HCT116 (cell line): ENCODE measurements at regions not wholly inside any gene's neighbourhood (a gene's known extent, or its start where the extent isn't known, plus 50 kb on each side); places are given as distances from the start of the nearest gene placed in this dataset.

ENCODE experiments used
- ATAC-seq: fragments of 200-7000 bp; cut with Tn5 transposase; 2 replicates; pipeline ENCODE4 v1.9.1; 2020; ENCODE audit warnings: mild to moderate bottlenecking, moderate library complexity
- BruUV-seq: library from RNA; stranded (reverse); fragments of 400-500 nt; replicated peaks from 2 replicates; lab custom pipeline; 2021; lab: Mats Ljungman, UMichigan
- CTCF ChIA-PET: fragments of 300-600 bp; sonication (Branson Sonifier 250); formaldehyde crosslinking; loops from one replicate; lab custom pipeline; 2021; ENCODE audit warnings: antibody characterized with exemption; lab: Charles Lee
- POLR2A ChIA-PET: fragments of 300-600, 350-600 bp; sonication (Branson Sonifier 250); formaldehyde crosslinking; loops from one replicate; lab custom pipeline; 2021; ENCODE audit warnings: antibody characterized with exemption; lab: Charles Lee
- RAD21 ChIA-PET, 2 experiments: fragments of 300-600 bp; sonication (Branson Sonifier 250); formaldehyde crosslinking; loops; one replicate each; lab custom pipeline; 2023; ENCODE audit warnings: low total read pairs in 2 of 2; ENCODE audit not compliant: uncharacterized antibody in 2 of 2, unreplicated experiment in 2 of 2, low non-redundant PET in 1 of 2; lab: Charles Lee
- DNase-seq: peaks from one replicate; pipeline ENCODE4 v3.0.0-alpha.2; 2010; ENCODE audit warnings: low read depth, low spot score
- H2AFZ ChIP-seq: fragments of 200-600 bp; shearing (Covaris generic), sonication (generic); 2 replicates; pipeline ENCODE4 v1.6.1; 2017; ENCODE audit warnings: low read depth, mixed run types, mixed read lengths, antibody characterized with exemption, low read length; ENCODE audit not compliant: poor library complexity, severe bottlenecking
- H3K27ac ChIP-seq: 2 replicates; pipeline ENCODE4 v1.5.1; 2012; ENCODE audit warnings: low read depth, low read length
- H3K27me3 ChIP-seq: fragments of 200-600 bp; sonication (generic); 2 replicates; pipeline ENCODE4 v1.6.1; 2016; ENCODE audit warnings: mixed run types, low read length, mixed read lengths; ENCODE audit not compliant: insufficient read depth
- H3K36me3 ChIP-seq, 2 experiments: fragments of 200-500 bp in 1 of 2; fragments of 200-600 bp in 1 of 2; sonication (Bioruptor generic) in 1 of 2; sonication (generic) in 1 of 2; 2 replicates each; pipeline versions ENCODE4 v1.5.1 to v1.6.1; 2014 to 2016; ENCODE audit warnings: low read length in 2 of 2, inconsistent platforms in 1 of 2, mixed read lengths in 1 of 2, mixed run types in 1 of 2; ENCODE audit not compliant: insufficient read depth in 2 of 2, control insufficient read depth in 1 of 2
- H3K4me1 ChIP-seq, 2 experiments: fragments of 200-600 bp in 1 of 2; sonication (generic) in 1 of 2; 2 replicates each; pipeline versions ENCODE4 v1.5.1 to v1.6.1; 2012 to 2017; ENCODE audit warnings: low read length in 2 of 2, inconsistent platforms in 1 of 2, mild to moderate bottlenecking in 1 of 2, mixed read lengths in 1 of 2, mixed run types in 1 of 2, moderate library complexity in 1 of 2; ENCODE audit not compliant: insufficient read depth in 2 of 2, control insufficient read depth in 1 of 2
- H3K4me2 ChIP-seq: fragments of 200-600 bp; sonication (generic); 2 replicates; pipeline ENCODE4 v1.6.1; 2017; ENCODE audit warnings: mixed run types, low read length, mixed read lengths
- H3K4me3 ChIP-seq, 2 experiments: fragments of 200-600 bp in 1 of 2; sonication (generic) in 1 of 2; replicated peaks in 1 of 2; 2 replicates each; pipeline ENCODE4 v1.5.1; 2011 to 2016; ENCODE audit warnings: low read length in 2 of 2, control low read depth in 1 of 2, low read depth in 1 of 2, mild to moderate bottlenecking in 1 of 2, mixed read lengths in 1 of 2, mixed run types in 1 of 2
- H3K79me2 ChIP-seq: fragments of 200-600 bp; sonication (generic); 2 replicates; pipeline ENCODE4 v1.6.1; 2017; ENCODE audit warnings: mild to moderate bottlenecking, mixed run types, low read length, moderate library complexity, mixed read lengths; ENCODE audit not compliant: insufficient read depth
- H3K9ac ChIP-seq: fragments of 200-600 bp; sonication (generic); 2 replicates; pipeline ENCODE4 v1.6.1; 2016; ENCODE audit warnings: low read length, mixed read lengths
- H3K9me2 ChIP-seq: fragments of 200-600 bp; sonication (generic), shearing (Covaris generic); 2 replicates; pipeline ENCODE4 v1.6.1; 2017; ENCODE audit warnings: mixed run types, mild to moderate bottlenecking, moderate library complexity; ENCODE audit not compliant: insufficient read depth
- H3K9me3 ChIP-seq, 2 experiments: fragments of 200-500 bp in 1 of 2; fragments of 200-600 bp in 1 of 2; sonication (Bioruptor generic) in 1 of 2; sonication (generic) in 1 of 2; 2 replicates each; pipeline ENCODE4 v1.6.1; 2014 to 2017; ENCODE audit warnings: low read length in 2 of 2, mixed read lengths in 2 of 2, inconsistent platforms in 1 of 2, low read depth in 1 of 2, mild to moderate bottlenecking in 1 of 2, mixed run types in 1 of 2, moderate library complexity in 1 of 2; ENCODE audit not compliant: control insufficient read depth in 1 of 2, insufficient read depth in 1 of 2
- H4K20me1 ChIP-seq: fragments of 200-600 bp; sonication (generic), shearing (Covaris generic); 2 replicates; pipeline ENCODE4 v1.6.1; 2017; ENCODE audit warnings: mixed run types, mild to moderate bottlenecking, moderate library complexity; ENCODE audit not compliant: insufficient read depth
- CTCF ChIP-seq, 3 experiments: fragments of 200-600 bp in 1 of 3; sonication (generic) in 1 of 3; IDR thresholded peaks in 2 of 3; conservative IDR thresholded peaks in 1 of 3; 2 replicates each; pipeline ENCODE4 v1.5.1; 2012 to 2017; ENCODE audit warnings: low read depth in 2 of 3, low read length in 2 of 3, antibody characterized with exemption in 1 of 3, borderline replicate concordance in 1 of 3, control low read depth in 1 of 3, mild to moderate bottlenecking in 1 of 3, mixed read lengths in 1 of 3, mixed run types in 1 of 3, moderate library complexity in 1 of 3; ENCODE audit not compliant: insufficient read depth in 1 of 3
- EGR1 ChIP-seq: IDR thresholded peaks from 2 replicates; pipeline ENCODE4 v1.6.1; 2012; ENCODE audit warnings: low read depth
- EZH2 ChIP-seq: fragments of 200-600 bp; sonication (generic); IDR thresholded peaks from 2 replicates; pipeline ENCODE4 v1.6.1; 2017; ENCODE audit warnings: antibody characterized with exemption, mixed run types
- FOSL1 ChIP-seq: IDR thresholded peaks from 2 replicates; pipeline ENCODE4 v1.6.1; 2012; ENCODE audit warnings: low read depth
- JUND ChIP-seq: IDR thresholded peaks from 2 replicates; pipeline ENCODE4 v1.6.1; 2012
- MAX ChIP-seq: IDR thresholded peaks from 2 replicates; pipeline ENCODE4 v1.6.1; 2012
- POLR2A ChIP-seq: IDR thresholded peaks from 2 replicates; pipeline ENCODE4 v1.7.0; 2011; ENCODE audit warnings: borderline replicate concordance; ENCODE audit not compliant: insufficient read depth, insufficient read length; ENCODE audit errors: extremely low read depth
- POLR2AphosphoS5 ChIP-seq: IDR thresholded peaks from 2 replicates; pipeline ENCODE4 v1.6.1; 2011; ENCODE audit warnings: mild to moderate bottlenecking, low read depth, low read length, moderate library complexity
- RAD21 ChIP-seq: IDR thresholded peaks from 2 replicates; pipeline ENCODE4 v1.6.1; 2012; ENCODE audit warnings: low read depth, mild to moderate bottlenecking
- SIN3A ChIP-seq: IDR thresholded peaks from 2 replicates; pipeline ENCODE4 v1.6.1; 2012; ENCODE audit warnings: low read depth
- SP1 ChIP-seq: IDR thresholded peaks from 2 replicates; pipeline ENCODE4 v1.6.1; 2012; ENCODE audit warnings: low read depth
- SRF ChIP-seq: IDR thresholded peaks from 2 replicates; pipeline ENCODE4 v1.6.1; 2012; ENCODE audit warnings: low read depth
- TCF7L2 ChIP-seq: IDR thresholded peaks from 2 replicates; pipeline ENCODE4 v1.7.0; 2011; ENCODE audit warnings: borderline replicate concordance, inconsistent platforms; ENCODE audit not compliant: insufficient read depth, insufficient read length; ENCODE audit errors: extremely low read depth
- YY1 ChIP-seq: IDR thresholded peaks from 2 replicates; pipeline ENCODE4 v1.6.1; 2011; ENCODE audit warnings: low read length, low read depth, moderate library complexity, mild to moderate bottlenecking; ENCODE audit not compliant: insufficient replicate concordance; ENCODE audit errors: extremely low read depth
- ZBTB33 ChIP-seq: IDR thresholded peaks from 2 replicates; pipeline ENCODE4 v1.6.1; 2011; ENCODE audit warnings: mild to moderate bottlenecking, low read length, moderate library complexity; ENCODE audit not compliant: insufficient replicate concordance; ENCODE audit errors: extremely low read depth
- ZFX ChIP-seq: fragments of 450-650 bp; IDR thresholded peaks from 2 replicates; pipeline ENCODE4 v1.6.1; 2017
- ZNF274 ChIP-seq: fragments of 200-500 bp; sonication (Bioruptor generic); IDR thresholded peaks from 2 replicates; pipeline ENCODE4 v1.6.1; 2014; ENCODE audit warnings: mild to moderate bottlenecking, low read depth, low read length, inconsistent platforms
- intact Hi-C: fragments of 100-400 bp; cut with micrococcal nuclease; formaldehyde crosslinking; loops from 2 replicates; pipeline ENCODE4 v1.10.0; 2022
- TF ChIP-seq, protein P1 (sequence below): IDR thresholded peaks from 2 replicates; pipeline ENCODE4 v1.6.1; 2012

DNA sequence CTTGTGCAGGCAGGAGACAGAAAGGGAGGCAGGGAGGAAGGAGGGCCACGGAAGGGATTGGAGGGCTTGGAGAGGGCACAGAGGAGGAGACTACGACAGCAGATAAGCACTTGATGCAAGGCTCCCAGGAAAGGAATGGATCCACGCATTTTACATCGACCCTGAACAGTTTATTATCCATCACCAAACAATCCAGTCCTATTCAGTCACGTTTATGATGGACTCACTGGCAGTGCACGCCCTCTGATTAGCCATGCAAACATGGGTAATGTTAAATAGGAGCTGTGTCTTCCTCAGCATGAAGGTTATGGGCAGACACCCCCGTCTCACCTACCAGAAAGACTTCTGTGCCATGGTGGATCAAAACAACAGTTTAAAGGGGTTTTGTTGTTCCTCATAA, 80.2 kb upstream of the SNRK start:
- POLR2A ChIA-PET: no interaction called here
- Histone ChIP-seq H3K9me2 (no peaks in the 10 kb centered on the region), H3K79me2 (no peaks in the 10 kb centered on the region), H3K36me3 (no peaks in the 10 kb centered on the region), H3K4me1 (no peaks in the 10 kb centered on the region), H4K20me1 (no peaks in the 10 kb centered on the region), H2AFZ (no peak overlapping the region), H3K27ac (no peak overlapping the region), H3K9ac (no peak overlapping the region), H3K4me2 (no peak overlapping the region), H3K4me3 (no peak overlapping the region), H3K27me3 (peaks cover 3% of the 10 kb centered on the region; the same call in 1 of the 2 replicates), H3K9me3 (no peaks in the 10 kb centered on the region)
- no TSS peak for BruUV-seq
- no peak for DNase-seq
- no peak for ATAC-seq
- intact Hi-C loops: no loop called here
- TF ChIP-seq SP1 (no peak), POLR2AphosphoS5 (no peak), FOSL1 (no peak), ZBTB33 (no peak), EZH2 (no peak), POLR2A (no peak), SRF (no peak), MAX (no peak), SIN3A (no peak), TCF7L2 (no peak), YY1 (no peak), EGR1 (no peak), JUND (no peak), RAD21 (no peak), ZNF274 (no peak), ZFX (no peak), CTCF (IDR thresholded peaks at IDR 0.05 in 2 of 3, conservative IDR thresholded peaks at IDR 0.05 in 1 of 3; ENCODE audit: borderline replicate concordance in 1 of 3, insufficient read depth in 1 of 3, low read depth in 2 of 3, low read length in 2 of 3) (no peak)
- TF ChIP-seq, protein P1, sequence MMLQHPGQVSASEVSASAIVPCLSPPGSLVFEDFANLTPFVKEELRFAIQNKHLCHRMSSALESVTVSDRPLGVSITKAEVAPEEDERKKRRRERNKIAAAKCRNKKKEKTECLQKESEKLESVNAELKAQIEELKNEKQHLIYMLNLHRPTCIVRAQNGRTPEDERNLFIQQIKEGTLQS: no peak
- CTCF ChIA-PET: no interaction called here
- RAD21 ChIA-PET: no interaction called here
